Activated naive CD4-positive, alpha-beta T cell treated with anti-CD3 and anti-CD28 coated beads for 36 hours (primary cell): ENCODE measurements at regions not wholly inside any gene's neighbourhood (a gene's known extent, or its start where the extent isn't known, plus 50 kb on each side); places are given as distances from the start of the nearest gene placed in this dataset.
"Not testable (repeated sequence)": the region's sequence is repeated elsewhere in the genome, so short reads cannot be mapped to it uniquely, and the experiment has no call there.

Experiments
- CTCF ChIA-PET: fragments of 350-600 bp; sonication (Branson Sonifier 250); formaldehyde crosslinking; loops from one replicate; lab custom pipeline; 2021; ENCODE audit warnings: antibody characterized with exemption; lab: Charles Lee
- DNase-seq: peaks from one replicate; pipeline ENCODE4 v3.0.0-alpha.2; 2020
- H3K27ac Mint-ChIP-seq: one replicate; pipeline ENCODE4 v1.8.0; 2021; ENCODE audit warnings: mild to moderate bottlenecking, mixed read lengths
- H3K27me3 Mint-ChIP-seq: one replicate; pipeline ENCODE4 v1.8.0; 2021; ENCODE audit warnings: low read depth, mixed read lengths
- H3K36me3 Mint-ChIP-seq: one replicate; pipeline ENCODE4 v1.8.0; 2021; ENCODE audit warnings: low read depth, mixed read lengths
- H3K4me1 Mint-ChIP-seq: one replicate; pipeline ENCODE4 v1.8.0; 2021; ENCODE audit warnings: low read depth, mixed read lengths
- H3K4me3 Mint-ChIP-seq: one replicate; pipeline ENCODE4 v1.8.0; 2021; ENCODE audit warnings: mild to moderate bottlenecking, moderate library complexity, mixed read lengths
- H3K9me3 Mint-ChIP-seq: one replicate; pipeline ENCODE4 v1.8.0; 2021; ENCODE audit warnings: mixed read lengths
- intact Hi-C: fragments of 100-400 bp; cut with micrococcal nuclease; formaldehyde crosslinking; loops from one replicate; pipeline ENCODE4 v1.15.1; 2023

DNA sequence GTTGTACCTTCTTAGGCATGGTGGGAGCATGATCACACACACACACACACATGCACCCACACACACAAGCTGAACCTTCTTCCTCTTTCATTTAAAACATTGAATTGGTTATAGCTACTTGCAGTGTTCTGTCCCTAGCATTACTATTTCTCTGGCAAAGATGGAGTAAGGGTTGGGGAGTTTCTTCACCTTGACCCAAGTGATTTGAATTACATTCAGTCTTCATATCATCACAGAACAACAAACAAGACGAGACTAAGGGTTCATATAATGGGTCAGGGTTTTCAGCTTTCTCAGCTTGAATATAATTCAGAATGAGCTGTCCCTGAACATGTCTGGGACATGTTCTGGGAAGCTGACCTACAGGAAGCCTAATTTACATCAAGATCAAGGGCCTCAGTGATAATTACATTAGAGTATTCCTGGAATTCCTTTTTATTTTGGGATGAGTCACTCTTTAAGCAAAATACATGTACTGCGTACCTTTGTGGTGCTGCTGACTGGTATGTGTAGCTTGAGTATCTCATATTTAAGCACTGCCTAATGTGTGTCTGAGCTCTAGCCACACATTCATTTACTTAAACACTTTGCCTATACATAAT is 213.5 kb upstream of the TMEM229A start:
- H3K36me3 Mint-ChIP-seq, result no peaks in the 10 kb centered on the region
- intact Hi-C loops, result no loop called here
- no peak overlapping the region for H3K4me3 Mint-ChIP-seq

DNA sequence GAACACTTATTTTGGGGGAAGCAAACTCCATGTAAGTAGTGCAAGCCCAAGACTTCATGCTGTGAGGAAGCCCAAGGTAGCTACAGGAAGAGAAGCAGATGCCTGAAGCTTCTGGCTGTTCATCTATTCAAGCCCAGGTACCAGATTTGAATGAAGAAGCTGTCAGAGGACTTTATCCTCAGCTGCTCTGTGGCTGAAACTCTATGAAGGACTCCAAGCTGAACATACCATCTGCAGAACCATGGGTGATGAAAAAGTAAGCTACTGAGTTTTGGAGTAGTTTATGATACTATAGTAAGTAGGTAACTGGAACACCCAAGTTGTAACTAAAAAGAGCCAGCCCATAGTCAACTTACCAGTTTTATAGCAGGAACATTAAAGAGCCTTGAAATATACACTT is 211.6 kb upstream of the TMEM229A start:
- H3K4me3 Mint-ChIP-seq, intact Hi-C loops, DNase-seq, H3K27me3 Mint-ChIP-seq, CTCF ChIA-PET, H3K27ac Mint-ChIP-seq, H3K36me3 Mint-ChIP-seq, H3K9me3 Mint-ChIP-seq, H3K4me1 Mint-ChIP-seq: not testable (repeated sequence)

More for the DNA sequence above, 213.5 kb upstream of the TMEM229A start:
- no peaks in the 10 kb centered on the region for H3K4me1 Mint-ChIP-seq
- CTCF ChIA-PET, result interaction anchor here (0.5 kb wide), 1 partner anchor 1350 kb away, joined by 3 read pairs; no protein-coding TSS in a partner anchor
- H3K27me3 Mint-ChIP-seq, result no peaks in the 10 kb centered on the region
- H3K27ac Mint-ChIP-seq, result no peak overlapping the region
- no peak for DNase-seq
- H3K9me3 Mint-ChIP-seq, result no peaks in the 10 kb centered on the region

- no peak for DNase-seq
- Mint-ChIP-seq H3K9me3 (peaks cover 7% of the 10 kb centered on the region), H3K4me3 (no peak overlapping the region), H3K27ac (no peak overlapping the region), H3K36me3 (no peaks in the 10 kb centered on the region), H3K4me1 (no peaks in the 10 kb centered on the region), H3K27me3 (no peaks in the 10 kb centered on the region)
- intact Hi-C loops, result no loop called here
- CTCF ChIA-PET, result no interaction called here
Measured at GRCh38 chr7:124219681-124220080, 186.8 kb upstream of the TMEM229A start.

- CTCF ChIA-PET, result no interaction called here
- no peak for DNase-seq
- intact Hi-C loops, result no loop called here
- no peak overlapping the region for H3K4me3 Mint-ChIP-seq
- H3K27me3 Mint-ChIP-seq, result no peaks in the 10 kb centered on the region
- no peaks in the 10 kb centered on the region for H3K4me1 Mint-ChIP-seq
- H3K9me3 Mint-ChIP-seq, result peaks cover 3% of the 10 kb centered on the region
- H3K36me3 Mint-ChIP-seq, result no peaks in the 10 kb centered on the region
- H3K27ac Mint-ChIP-seq, result no peak overlapping the region
Measured at GRCh38 chr7:124208642-124209041, 175.8 kb upstream of the TMEM229A start.

DNA sequence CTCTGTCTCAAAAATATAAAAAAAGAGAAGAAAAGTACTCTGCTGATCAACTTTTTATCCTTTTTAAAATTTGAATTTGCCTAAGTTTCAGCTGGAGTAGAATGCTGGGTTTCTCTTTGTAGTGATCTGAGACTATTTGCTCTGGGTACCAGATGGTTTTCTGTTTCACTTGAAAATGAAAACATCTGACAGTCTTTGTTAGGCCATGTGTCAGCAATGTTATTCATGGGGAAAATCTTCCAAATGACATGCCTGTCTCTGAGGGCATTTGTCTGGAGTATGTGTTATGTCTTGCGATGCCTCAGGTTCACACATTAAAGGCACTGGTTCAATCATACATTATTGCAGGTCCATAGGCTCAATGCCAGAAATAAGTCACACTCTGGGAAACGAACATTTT is 175.3 kb upstream of the TMEM229A start:
- no peaks in the 10 kb centered on the region for H3K4me1 Mint-ChIP-seq
- H3K4me3 Mint-ChIP-seq, result no peak overlapping the region
- H3K36me3 Mint-ChIP-seq, result no peaks in the 10 kb centered on the region
- H3K9me3 Mint-ChIP-seq, result peaks cover 3% of the 10 kb centered on the region
- no peak for DNase-seq
- H3K27ac Mint-ChIP-seq, result no peak overlapping the region
- CTCF ChIA-PET, result no interaction called here
- H3K27me3 Mint-ChIP-seq, result no peaks in the 10 kb centered on the region
- intact Hi-C loops, result no loop called here

DNA sequence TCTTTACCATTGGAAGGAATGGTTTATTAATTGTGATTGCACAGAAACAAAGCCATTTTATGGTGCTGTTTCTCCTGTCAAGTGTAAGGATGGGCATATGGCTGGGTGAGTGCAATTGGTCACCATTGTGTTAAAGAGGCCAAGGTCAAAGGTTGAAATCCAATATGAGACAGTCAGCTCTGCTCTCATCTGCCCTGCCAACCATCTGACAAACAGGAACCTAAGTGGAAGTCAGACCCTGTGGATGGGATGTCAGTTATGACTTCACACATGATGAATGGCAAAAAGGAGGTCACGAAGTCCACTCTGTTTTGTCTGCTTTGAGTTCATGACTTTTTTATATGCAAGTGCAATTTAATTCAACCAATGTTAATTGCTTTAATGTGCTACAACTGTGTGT is 172.7 kb upstream of the TMEM229A start:
- CTCF ChIA-PET, result no interaction called here
- Mint-ChIP-seq H3K27ac (no peak overlapping the region), H3K36me3 (no peaks in the 10 kb centered on the region), H3K9me3 (no peaks in the 10 kb centered on the region), H3K27me3 (no peaks in the 10 kb centered on the region), H3K4me3 (no peak overlapping the region), H3K4me1 (no peaks in the 10 kb centered on the region)
- intact Hi-C loops, result no loop called here
- no peak for DNase-seq

DNA sequence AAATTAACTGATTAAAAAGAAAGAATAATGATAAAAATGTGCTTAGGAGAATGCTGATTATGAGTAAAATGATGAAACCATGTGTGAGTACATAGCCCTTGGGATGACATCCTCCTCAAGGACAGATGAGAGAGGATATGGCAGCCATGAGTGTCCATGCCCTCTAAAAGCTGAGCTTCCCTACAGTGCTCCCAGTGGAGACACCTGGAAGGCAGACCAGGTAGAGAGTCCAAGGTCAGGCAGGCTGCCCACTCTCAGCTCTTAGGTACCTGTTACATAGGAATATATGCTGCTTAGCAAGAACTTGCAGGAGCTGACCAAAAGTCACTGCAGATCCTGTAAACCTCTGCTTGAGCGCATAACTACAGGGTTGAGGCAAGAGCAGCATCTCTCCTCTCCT is 169.7 kb upstream of the TMEM229A start:
- no peak for DNase-seq
- no peaks in the 10 kb centered on the region for H3K36me3 Mint-ChIP-seq
- no peak overlapping the region for H3K4me3 Mint-ChIP-seq
- intact Hi-C loops, result no loop called here
- CTCF ChIA-PET, result no interaction called here
- no peak overlapping the region for H3K27ac Mint-ChIP-seq
- H3K9me3 Mint-ChIP-seq, result no peaks in the 10 kb centered on the region
- H3K4me1 Mint-ChIP-seq, result no peaks in the 10 kb centered on the region
- no peaks in the 10 kb centered on the region for H3K27me3 Mint-ChIP-seq

- CTCF ChIA-PET, result no interaction called here
- no peak overlapping the region for H3K4me3 Mint-ChIP-seq
- no peaks in the 10 kb centered on the region for H3K4me1 Mint-ChIP-seq
- intact Hi-C loops, result no loop called here
- no peak for DNase-seq
- no peaks in the 10 kb centered on the region for H3K36me3 Mint-ChIP-seq
- no peaks in the 10 kb centered on the region for H3K9me3 Mint-ChIP-seq
- no peaks in the 10 kb centered on the region for H3K27me3 Mint-ChIP-seq
- no peak overlapping the region for H3K27ac Mint-ChIP-seq
Measured at GRCh38 chr7:124201768-124202349, 169.0 kb upstream of the TMEM229A start.

DNA sequence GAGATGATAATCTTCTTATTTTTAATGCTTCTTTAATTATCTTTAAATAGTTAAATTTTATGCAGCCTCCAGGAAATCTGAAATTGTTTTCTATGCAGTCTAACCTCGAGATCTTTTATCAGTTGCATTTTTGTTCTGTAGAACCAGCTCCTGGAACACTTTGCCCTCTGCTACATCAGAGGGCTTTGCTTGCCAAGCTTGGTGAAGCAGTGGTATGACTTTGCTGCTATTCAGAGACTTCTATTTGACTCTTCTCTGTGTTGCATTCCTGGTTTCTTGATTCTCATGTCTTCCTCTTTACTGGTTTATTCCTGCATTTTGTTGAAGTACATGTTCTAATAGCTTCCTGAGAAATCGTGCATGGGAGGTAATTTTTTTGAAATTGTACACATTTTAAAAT is 163.7 kb upstream of the TMEM229A start:
- Mint-ChIP-seq H3K9me3 (no peaks in the 10 kb centered on the region), H3K27me3 (no peaks in the 10 kb centered on the region), H3K36me3 (no peaks in the 10 kb centered on the region), H3K27ac (no peak overlapping the region), H3K4me1 (no peaks in the 10 kb centered on the region), H3K4me3 (no peak overlapping the region)
- DNase-seq, result no peak
- CTCF ChIA-PET, result no interaction called here
- intact Hi-C loops, result no loop called here

DNA sequence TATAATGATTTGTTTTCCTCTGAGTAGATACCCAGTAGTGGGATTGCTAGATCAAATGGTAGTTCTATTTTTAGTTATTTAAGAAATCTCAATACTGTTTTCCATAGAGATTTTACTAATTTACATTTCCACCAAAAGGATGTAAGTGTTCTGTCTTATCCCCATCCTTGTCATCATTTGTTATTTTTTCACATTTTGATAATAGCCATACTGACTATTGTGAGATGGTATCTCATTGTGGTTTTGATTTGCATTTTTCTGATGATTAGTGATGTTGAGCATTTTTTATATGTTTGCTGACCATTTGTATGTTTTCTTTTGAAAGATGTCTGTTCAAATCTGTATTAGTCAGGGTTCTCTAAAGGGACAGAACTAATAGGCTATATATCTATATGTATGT is 160.0 kb upstream of the TMEM229A start:
- Mint-ChIP-seq H3K27me3 (no peaks in the 10 kb centered on the region), H3K9me3 (peaks cover 1% of the 10 kb centered on the region), H3K4me1 (no peaks in the 10 kb centered on the region), H3K27ac (no peak overlapping the region), H3K36me3 (no peaks in the 10 kb centered on the region), H3K4me3 (no peak overlapping the region)
- CTCF ChIA-PET, result no interaction called here
- intact Hi-C loops, result no loop called here
- no peak for DNase-seq

- intact Hi-C loops, result no loop called here
- Mint-ChIP-seq H3K9me3 (peaks cover 1% of the 10 kb centered on the region), H3K27ac (no peak overlapping the region), H3K36me3 (no peaks in the 10 kb centered on the region), H3K27me3 (no peaks in the 10 kb centered on the region), H3K4me1 (no peaks in the 10 kb centered on the region), H3K4me3 (no peak overlapping the region)
- CTCF ChIA-PET, result no interaction called here
- no peak for DNase-seq
Measured at GRCh38 chr7:124191713-124192112, 158.8 kb upstream of the TMEM229A start.

DNA sequence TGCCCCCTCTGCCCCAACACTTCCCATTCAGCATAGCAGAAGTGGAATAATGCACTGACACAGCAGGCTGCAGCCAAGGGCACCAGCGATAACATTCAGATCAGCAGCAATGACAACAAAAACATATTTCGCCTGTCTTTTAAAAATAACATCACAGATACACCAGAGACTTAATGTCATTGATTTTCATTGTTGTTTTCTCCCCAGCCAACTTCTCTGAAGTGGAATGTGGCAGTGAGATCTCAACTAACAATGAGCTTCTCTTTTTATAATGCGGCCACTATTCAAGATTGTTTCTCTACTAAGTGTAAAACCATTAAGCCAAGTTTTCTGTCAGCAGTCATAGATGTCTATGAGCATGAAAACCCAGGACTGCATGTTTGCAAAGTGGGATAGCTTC is 158.2 kb upstream of the TMEM229A start:
- H3K36me3 Mint-ChIP-seq, result no peaks in the 10 kb centered on the region
- no peak overlapping the region for H3K4me3 Mint-ChIP-seq
- intact Hi-C loops, result no loop called here
- CTCF ChIA-PET, result no interaction called here
- no peak for DNase-seq
- H3K4me1 Mint-ChIP-seq, result no peaks in the 10 kb centered on the region
- H3K27me3 Mint-ChIP-seq, result no peaks in the 10 kb centered on the region
- H3K9me3 Mint-ChIP-seq, result peaks cover 1% of the 10 kb centered on the region
- H3K27ac Mint-ChIP-seq, result no peak overlapping the region

GRCh38 chr7:124188576-124188975 is 155.7 kb upstream of the TMEM229A start:
- H3K4me1 Mint-ChIP-seq, result no peaks in the 10 kb centered on the region
- DNase-seq, result no peak
- CTCF ChIA-PET, result interaction anchor here (0.7 kb wide), 1 partner anchor 23 kb away, joined by 3 read pairs; no protein-coding TSS in a partner anchor
- no peaks in the 10 kb centered on the region for H3K36me3 Mint-ChIP-seq
- no peaks in the 10 kb centered on the region for H3K27me3 Mint-ChIP-seq
- no peak overlapping the region for H3K4me3 Mint-ChIP-seq
- peaks cover 1% of the 10 kb centered on the region for H3K9me3 Mint-ChIP-seq
- intact Hi-C loops, result no loop called here
- H3K27ac Mint-ChIP-seq, result no peak overlapping the region
